DMS53 treated with DMSO at 0.1 percent for 48 hours (cell line): ENCODE measurements at regions not wholly inside any gene's neighbourhood (a gene's known extent, or its start where the extent isn't known, plus 50 kb on each side); places are given as distances from the start of the nearest gene placed in this dataset.

Source experiments
- DNase-seq: peaks from one replicate; lab custom pipeline; 2025; ENCODE audit not compliant: unreplicated experiment; lab: John Stamatoyannopoulos, UW

GRCh38 chr17:17416400-17417360 lies 60.1 kb upstream of the MED9 start:
- peak; percentile 88 for DNase-seq

GRCh38 chr17:17417718-17418181 lies 59.0 kb upstream of the MED9 start:
- DNase-seq, result no peak

- no peak for DNase-seq
Observed at GRCh38 chr17:17419166-17419565, 57.6 kb upstream of the MED9 start.

GRCh38 chr17:17419631-17420030 lies 57.2 kb upstream of the MED9 start:
- no peak for DNase-seq

GRCh38 chr17:17420082-17420481 lies 56.7 kb upstream of the MED9 start:
- no peak for DNase-seq

- DNase-seq, result no peak
Observed at GRCh38 chr17:17420561-17421269, 56.1 kb upstream of the MED9 start.

- no peak for DNase-seq
Observed at GRCh38 chr17:17421346-17422216, 55.2 kb upstream of the MED9 start.

GRCh38 chr17:17422217-17422610 lies 54.6 kb upstream of the MED9 start:
- no peak for DNase-seq

GRCh38 chr17:17422641-17423040 lies 54.2 kb upstream of the MED9 start:
- DNase-seq, result no peak

GRCh38 chr17:17423656-17424055 lies 53.1 kb upstream of the MED9 start:
- no peak for DNase-seq

- DNase-seq, result no peak
Observed at GRCh38 chr17:17424552-17424951, 52.2 kb upstream of the MED9 start.

GRCh38 chr17:17425005-17425404 lies 51.8 kb upstream of the MED9 start:
- DNase-seq, result no peak

- DNase-seq, result no peak
Observed at GRCh38 chr17:17425591-17425990, 51.2 kb upstream of the MED9 start.

- DNase-seq, result no peak
Observed at GRCh38 chr17:17426184-17426583, 50.6 kb upstream of the MED9 start.
